GM19438 (cell line): ENCODE measurements at regions not wholly inside any gene's neighbourhood (a gene's known extent, or its start where the extent isn't known, plus 50 kb on each side); places are given as distances from the start of the nearest gene placed in this dataset.

ENCODE experiments used
- ATAC-seq: cut with Tn5 transposase; IDR thresholded peaks from one replicate; pipeline ENCODE4 v1.9.1; 2021; ENCODE audit warnings: low read depth; ENCODE audit not compliant: unreplicated experiment

- no peak for ATAC-seq
Observed at GRCh38 chr3:67278015-67278618, 280.0 kb downstream of the KBTBD8 start.

- no peak for ATAC-seq
Observed at GRCh38 chr3:67286586-67286985, 288.5 kb downstream of the KBTBD8 start.

- ATAC-seq: no peak
Observed at GRCh38 chr3:67288466-67289106, 290.5 kb downstream of the KBTBD8 start.

GRCh38 chr3:67289626-67290025, 291.5 kb downstream of the KBTBD8 start:
- ATAC-seq: no peak

- ATAC-seq: no peak
Observed at GRCh38 chr3:67290438-67290837, 292.3 kb downstream of the KBTBD8 start.

- no peak for ATAC-seq
Observed at GRCh38 chr3:67291287-67292252, 293.5 kb downstream of the KBTBD8 start.

- no peak for ATAC-seq
Observed at GRCh38 chr3:67292356-67293121, 294.4 kb downstream of the KBTBD8 start.

GRCh38 chr3:67294341-67294740, 296.2 kb downstream of the KBTBD8 start:
- ATAC-seq: no peak

GRCh38 chr3:67296039-67296892, 298.2 kb downstream of the KBTBD8 start:
- ATAC-seq: no peak

GRCh38 chr3:67297715-67298475, 299.8 kb downstream of the KBTBD8 start:
- no peak for ATAC-seq

- no peak for ATAC-seq
Observed at GRCh38 chr3:67301556-67301955, 303.4 kb downstream of the KBTBD8 start.

GRCh38 chr3:67302489-67302888, 304.4 kb downstream of the KBTBD8 start:
- no peak for ATAC-seq

GRCh38 chr3:67305160-67305559, 307.1 kb downstream of the KBTBD8 start:
- no peak for ATAC-seq

GRCh38 chr3:67305922-67306321, 307.8 kb downstream of the KBTBD8 start:
- no peak for ATAC-seq

GRCh38 chr3:67311440-67311839, 313.3 kb downstream of the KBTBD8 start:
- ATAC-seq: no peak

GRCh38 chr3:67312155-67312554, 314.0 kb downstream of the KBTBD8 start:
- ATAC-seq: no peak

GRCh38 chr3:67318162-67318561, 320.1 kb downstream of the KBTBD8 start:
- ATAC-seq: no peak

- ATAC-seq: no peak
Observed at GRCh38 chr3:67324554-67324953, 326.4 kb downstream of the KBTBD8 start.
